ENCODE measurements at regions not wholly inside any gene's neighbourhood (a gene's known extent, or its start where the extent isn't known, plus 50 kb on each side); places are given as distances from the start of the nearest gene placed in this dataset.

DNA sequence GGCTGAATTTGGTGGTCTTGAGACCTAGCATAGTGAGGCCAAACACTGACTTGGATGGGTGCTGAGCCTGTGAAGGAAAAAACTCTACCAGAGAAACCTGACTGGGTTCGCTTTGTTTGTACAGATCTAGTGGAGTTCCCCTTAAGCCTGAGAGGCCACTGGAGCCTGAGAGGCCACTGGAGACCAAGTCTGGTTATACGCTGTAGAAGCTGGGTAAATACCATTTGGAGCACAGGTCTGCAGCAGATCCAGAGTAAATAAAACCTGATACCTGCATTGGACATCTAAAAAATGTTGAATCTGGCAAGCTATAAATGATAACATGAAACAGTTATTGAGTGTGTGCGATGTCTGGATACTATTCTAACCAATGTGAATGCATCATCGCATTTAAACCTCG is 104.3 kb upstream of the IGSF1 start:
- TF ChIP-seq, protein P1, sequence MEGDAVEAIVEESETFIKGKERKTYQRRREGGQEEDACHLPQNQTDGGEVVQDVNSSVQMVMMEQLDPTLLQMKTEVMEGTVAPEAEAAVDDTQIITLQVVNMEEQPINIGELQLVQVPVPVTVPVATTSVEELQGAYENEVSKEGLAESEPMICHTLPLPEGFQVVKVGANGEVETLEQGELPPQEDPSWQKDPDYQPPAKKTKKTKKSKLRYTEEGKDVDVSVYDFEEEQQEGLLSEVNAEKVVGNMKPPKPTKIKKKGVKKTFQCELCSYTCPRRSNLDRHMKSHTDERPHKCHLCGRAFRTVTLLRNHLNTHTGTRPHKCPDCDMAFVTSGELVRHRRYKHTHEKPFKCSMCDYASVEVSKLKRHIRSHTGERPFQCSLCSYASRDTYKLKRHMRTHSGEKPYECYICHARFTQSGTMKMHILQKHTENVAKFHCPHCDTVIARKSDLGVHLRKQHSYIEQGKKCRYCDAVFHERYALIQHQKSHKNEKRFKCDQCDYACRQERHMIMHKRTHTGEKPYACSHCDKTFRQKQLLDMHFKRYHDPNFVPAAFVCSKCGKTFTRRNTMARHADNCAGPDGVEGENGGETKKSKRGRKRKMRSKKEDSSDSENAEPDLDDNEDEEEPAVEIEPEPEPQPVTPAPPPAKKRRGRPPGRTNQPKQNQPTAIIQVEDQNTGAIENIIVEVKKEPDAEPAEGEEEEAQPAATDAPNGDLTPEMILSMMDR (IDR thresholded peaks at IDR 0.05; ENCODE audit: low read depth, low read length, missing input control): no peak
- TF ChIP-seq, protein P2, sequence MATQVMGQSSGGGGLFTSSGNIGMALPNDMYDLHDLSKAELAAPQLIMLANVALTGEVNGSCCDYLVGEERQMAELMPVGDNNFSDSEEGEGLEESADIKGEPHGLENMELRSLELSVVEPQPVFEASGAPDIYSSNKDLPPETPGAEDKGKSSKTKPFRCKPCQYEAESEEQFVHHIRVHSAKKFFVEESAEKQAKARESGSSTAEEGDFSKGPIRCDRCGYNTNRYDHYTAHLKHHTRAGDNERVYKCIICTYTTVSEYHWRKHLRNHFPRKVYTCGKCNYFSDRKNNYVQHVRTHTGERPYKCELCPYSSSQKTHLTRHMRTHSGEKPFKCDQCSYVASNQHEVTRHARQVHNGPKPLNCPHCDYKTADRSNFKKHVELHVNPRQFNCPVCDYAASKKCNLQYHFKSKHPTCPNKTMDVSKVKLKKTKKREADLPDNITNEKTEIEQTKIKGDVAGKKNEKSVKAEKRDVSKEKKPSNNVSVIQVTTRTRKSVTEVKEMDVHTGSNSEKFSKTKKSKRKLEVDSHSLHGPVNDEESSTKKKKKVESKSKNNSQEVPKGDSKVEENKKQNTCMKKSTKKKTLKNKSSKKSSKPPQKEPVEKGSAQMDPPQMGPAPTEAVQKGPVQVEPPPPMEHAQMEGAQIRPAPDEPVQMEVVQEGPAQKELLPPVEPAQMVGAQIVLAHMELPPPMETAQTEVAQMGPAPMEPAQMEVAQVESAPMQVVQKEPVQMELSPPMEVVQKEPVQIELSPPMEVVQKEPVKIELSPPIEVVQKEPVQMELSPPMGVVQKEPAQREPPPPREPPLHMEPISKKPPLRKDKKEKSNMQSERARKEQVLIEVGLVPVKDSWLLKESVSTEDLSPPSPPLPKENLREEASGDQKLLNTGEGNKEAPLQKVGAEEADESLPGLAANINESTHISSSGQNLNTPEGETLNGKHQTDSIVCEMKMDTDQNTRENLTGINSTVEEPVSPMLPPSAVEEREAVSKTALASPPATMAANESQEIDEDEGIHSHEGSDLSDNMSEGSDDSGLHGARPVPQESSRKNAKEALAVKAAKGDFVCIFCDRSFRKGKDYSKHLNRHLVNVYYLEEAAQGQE (IDR thresholded peaks at IDR 0.05): no peak
- TF ChIP-seq RXRA (IDR thresholded peaks at IDR 0.05): no peak
- TF ChIP-seq TAF1 (conservative IDR thresholded peaks at IDR 0.05): no peak
- no peak for TF ChIP-seq SP1 (IDR thresholded peaks at IDR 0.05)
- TF ChIP-seq, protein P3, sequence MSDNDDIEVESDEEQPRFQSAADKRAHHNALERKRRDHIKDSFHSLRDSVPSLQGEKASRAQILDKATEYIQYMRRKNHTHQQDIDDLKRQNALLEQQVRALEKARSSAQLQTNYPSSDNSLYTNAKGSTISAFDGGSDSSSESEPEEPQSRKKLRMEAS (IDR thresholded peaks at IDR 0.05): no peak
- no peak for TF ChIP-seq FOXA1 (IDR thresholded peaks at IDR 0.05)
- TF ChIP-seq EGR1 (IDR thresholded peaks at IDR 0.05; ENCODE audit: low read depth in 2 of 2): no peak

All from liver (tissue), 3 donors.